ENCODE measurements at regions not wholly inside any gene's neighbourhood (a gene's known extent, or its start where the extent isn't known, plus 50 kb on each side); places are given as distances from the start of the nearest gene placed in this dataset.
"Not testable (repeated sequence)": the region's sequence is repeated elsewhere in the genome, so short reads cannot be mapped to it uniquely, and the experiment has no call there.

DNA sequence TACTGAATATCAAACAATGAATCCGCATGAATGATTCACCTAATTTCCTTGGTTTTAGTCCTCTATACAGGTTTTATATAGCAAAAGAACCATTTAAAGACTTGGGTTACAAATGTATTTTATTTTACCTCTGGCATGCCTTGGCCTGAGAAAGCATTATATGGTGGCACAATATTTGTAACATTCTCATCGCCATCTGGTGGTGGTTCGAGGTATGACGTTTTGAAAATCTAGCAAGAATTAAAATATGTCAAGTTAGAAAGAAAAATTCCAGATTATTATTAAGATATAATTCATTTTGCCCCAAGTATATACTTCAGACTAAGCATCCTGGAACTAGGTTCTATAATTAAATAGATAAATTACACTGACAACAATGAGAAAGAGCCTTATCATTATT lies 445.9 kb downstream of the ZNF33B start:
- H3K4me3 ChIP-seq (ENCODE audit: low read depth in 1 of 3, low read length in 3 of 3); H3K27me3 ChIP-seq (ENCODE audit: control insufficient read depth in 4 of 4, insufficient read depth in 4 of 4, low read length in 3 of 4); DNase-seq (ENCODE audit: low spot score); H3K9ac ChIP-seq (ENCODE audit: low read depth in 1 of 2, low read length in 2 of 2); H3K9me3 ChIP-seq (ENCODE audit: control insufficient read depth in 4 of 4, low read length in 3 of 4); H3K4me1 ChIP-seq (ENCODE audit: control insufficient read depth in 4 of 4, insufficient read depth in 4 of 4, low read length in 3 of 4); H3K36me3 ChIP-seq (ENCODE audit: control insufficient read depth in 4 of 4, insufficient read depth in 3 of 4, low read depth in 1 of 4, low read length in 3 of 4); H3K27ac ChIP-seq (ENCODE audit: low read depth in 1 of 2, low read length in 2 of 2): not testable (repeated sequence)
- 2% methylated on average over 4 of the region's 4 CpGs for WGBS
- peak; percentile 41 for TF ChIP-seq CTCF (IDR thresholded peaks at IDR 0.05; ENCODE audit: low read depth, low read length, missing input control)
- TF ChIP-seq RAD21 (IDR thresholded peaks at IDR 0.05), result peak; percentile 49 to 66

- H3K36me3 ChIP-seq (ENCODE audit: control insufficient read depth in 4 of 4, insufficient read depth in 3 of 4, low read depth in 1 of 4, low read length in 3 of 4); H3K4me1 ChIP-seq (ENCODE audit: control insufficient read depth in 4 of 4, insufficient read depth in 4 of 4, low read length in 3 of 4); H3K27me3 ChIP-seq (ENCODE audit: control insufficient read depth in 4 of 4, insufficient read depth in 4 of 4, low read length in 3 of 4); H3K9ac ChIP-seq (ENCODE audit: low read depth in 1 of 2, low read length in 2 of 2); DNase-seq (ENCODE audit: low spot score); H3K4me3 ChIP-seq (ENCODE audit: low read depth in 1 of 3, low read length in 3 of 3); H3K27ac ChIP-seq (ENCODE audit: low read depth in 1 of 2, low read length in 2 of 2); H3K9me3 ChIP-seq (ENCODE audit: control insufficient read depth in 4 of 4, low read length in 3 of 4): not testable (repeated sequence)
- 64% methylated on average over 6 of the region's 6 CpGs for WGBS
These were observed 450.7 kb downstream of the ZNF33B start for GRCh38 chr10:42187501-42188195.

DNA sequence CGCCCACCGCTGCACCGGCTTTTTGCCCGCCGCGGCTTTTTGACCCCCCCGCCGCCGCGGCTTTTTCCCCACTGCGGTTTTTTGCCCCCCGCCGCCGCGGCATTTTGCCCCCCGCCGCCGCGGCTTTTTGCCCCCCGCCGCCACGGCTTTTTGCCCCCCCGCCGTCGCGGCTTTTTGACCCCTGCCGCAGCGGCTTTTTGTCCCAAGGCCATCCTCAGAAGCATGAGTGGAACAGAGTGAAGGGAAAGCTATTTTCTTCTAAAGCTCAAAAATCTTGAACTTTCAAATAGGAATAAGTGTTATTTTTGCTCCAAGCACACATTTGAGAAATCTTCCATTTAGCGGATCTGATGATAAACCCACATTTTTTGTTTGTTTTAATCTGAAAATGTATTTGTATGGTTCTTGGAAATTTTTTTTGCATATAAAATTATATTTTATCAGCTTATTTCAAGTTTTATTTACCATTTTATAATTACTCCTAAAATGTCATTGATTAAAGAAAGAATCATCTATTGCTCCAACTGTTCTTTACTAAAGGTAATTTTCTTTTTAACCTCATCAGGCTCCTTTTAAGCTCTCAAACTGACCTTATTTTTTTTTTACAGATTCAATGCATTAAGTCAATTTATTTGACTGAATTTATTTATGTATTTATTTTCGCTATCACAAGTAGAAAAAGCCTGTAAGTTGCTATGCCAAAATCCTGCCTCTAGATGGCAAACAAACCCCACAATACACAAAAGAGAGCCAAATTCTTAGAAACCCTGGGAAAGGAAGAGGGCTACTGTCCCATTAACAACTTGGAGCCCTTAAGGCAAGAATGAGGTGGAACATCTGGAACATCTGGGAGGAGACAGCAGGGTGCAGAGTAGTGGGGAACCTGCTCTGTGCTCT lies 460.3 kb downstream of the ZNF33B start:
- H3K4me3 ChIP-seq (ENCODE audit: low read depth in 1 of 3, low read length in 3 of 3); H3K27ac ChIP-seq (ENCODE audit: low read depth in 1 of 2, low read length in 2 of 2); H3K9me3 ChIP-seq (ENCODE audit: control insufficient read depth in 4 of 4, low read length in 3 of 4); H3K36me3 ChIP-seq (ENCODE audit: control insufficient read depth in 4 of 4, insufficient read depth in 3 of 4, low read depth in 1 of 4, low read length in 3 of 4); H3K27me3 ChIP-seq (ENCODE audit: control insufficient read depth in 4 of 4, insufficient read depth in 4 of 4, low read length in 3 of 4); H3K9ac ChIP-seq (ENCODE audit: low read depth in 1 of 2, low read length in 2 of 2); DNase-seq (ENCODE audit: low spot score); H3K4me1 ChIP-seq (ENCODE audit: control insufficient read depth in 4 of 4, insufficient read depth in 4 of 4, low read length in 3 of 4): not testable (repeated sequence)
- 13% methylated on average over 30 of the region's 30 CpGs for WGBS
- TF ChIP-seq RAD21 (IDR thresholded peaks at IDR 0.05) (peak; percentile 63 to 64), CTCF (IDR thresholded peaks at IDR 0.05; ENCODE audit: low read depth, low read length, missing input control) (peak; percentile 38)

- Histone ChIP-seq H3K4me3 (ENCODE audit: low read depth in 1 of 3, low read length in 3 of 3) (no peak overlapping the region), H3K27ac (ENCODE audit: low read depth in 1 of 2, low read length in 2 of 2) (no peak overlapping the region), H3K9me3 (ENCODE audit: control insufficient read depth in 4 of 4, low read length in 3 of 4) (peaks cover 0 to 1% (median 0%) of the 10 kb centered on the region in 4 donors), H3K27me3 (ENCODE audit: control insufficient read depth in 4 of 4, insufficient read depth in 4 of 4, low read length in 3 of 4) (no peaks in the 10 kb centered on the region), H3K9ac (ENCODE audit: low read depth in 1 of 2, low read length in 2 of 2) (no peak overlapping the region), H3K4me1 (ENCODE audit: control insufficient read depth in 4 of 4, insufficient read depth in 4 of 4, low read length in 3 of 4) (peaks cover 0 to 3% (median 0%) of the 10 kb centered on the region in 4 donors), H3K36me3 (ENCODE audit: control insufficient read depth in 4 of 4, insufficient read depth in 3 of 4, low read depth in 1 of 4, low read length in 3 of 4) (no peaks in the 10 kb centered on the region)
- WGBS, result 8% methylated on average over 93 of the region's 93 CpGs
- DNase-seq (ENCODE audit: low spot score), result no peak
- TF ChIP-seq CTCF (IDR thresholded peaks at IDR 0.05; ENCODE audit: low read depth, low read length, missing input control) (no peak), REST (IDR thresholded peaks at IDR 0.05) (no peak), HNF4A (conservative IDR thresholded peaks at IDR 0.05) (no peak), HNF4G (IDR thresholded peaks at IDR 0.05) (no peak), FOXA2 (IDR thresholded peaks at IDR 0.05) (no peak)
- TF ChIP-seq, protein P1, sequence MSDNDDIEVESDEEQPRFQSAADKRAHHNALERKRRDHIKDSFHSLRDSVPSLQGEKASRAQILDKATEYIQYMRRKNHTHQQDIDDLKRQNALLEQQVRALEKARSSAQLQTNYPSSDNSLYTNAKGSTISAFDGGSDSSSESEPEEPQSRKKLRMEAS (IDR thresholded peaks at IDR 0.05), result no peak
These were observed 461.1 kb downstream of the ZNF33B start for GRCh38 chr10:42177077-42177792.

Data from liver (tissue), 8 donors.